ENCODE measurements at regions not wholly inside any gene's neighbourhood (a gene's known extent, or its start where the extent isn't known, plus 50 kb on each side); places are given as distances from the start of the nearest gene placed in this dataset.

- TF ChIP-seq CTCF (IDR thresholded peaks at IDR 0.05) (no peak), POLR2A (IDR thresholded peaks at IDR 0.05) (no peak), EP300 (IDR thresholded peaks at IDR 0.05) (no peak)
These were observed 599.0 kb downstream of the LMO4 start for GRCh38 chr1:87927391-87928280.
